HUES48 (cell line): ENCODE measurements at regions not wholly inside any gene's neighbourhood (a gene's known extent, or its start where the extent isn't known, plus 50 kb on each side); places are given as distances from the start of the nearest gene placed in this dataset.
"Not testable (repeated sequence)": the region's sequence is repeated elsewhere in the genome, so short reads cannot be mapped to it uniquely, and the experiment has no call there.

Experiments used
- H3K27ac ChIP-seq: one replicate; pipeline ENCODE4 v1.7.0; 2013; ENCODE audit warnings: low read depth, low read length, inconsistent platforms
- H3K27me3 ChIP-seq: 2 replicates; pipeline ENCODE4 v1.6.1; 2013; ENCODE audit warnings: mild to moderate bottlenecking, low read length; ENCODE audit not compliant: control insufficient read depth, insufficient read depth
- H3K36me3 ChIP-seq: 2 replicates; pipeline ENCODE4 v1.6.1; 2013; ENCODE audit warnings: low read length; ENCODE audit not compliant: control insufficient read depth, insufficient read depth
- H3K4me1 ChIP-seq: 2 replicates; pipeline ENCODE4 v1.6.1; 2013; ENCODE audit warnings: mild to moderate bottlenecking, low read length; ENCODE audit not compliant: control insufficient read depth, insufficient read depth
- H3K4me3 ChIP-seq: 2 replicates; pipeline ENCODE4 v1.5.1; 2013; ENCODE audit warnings: mild to moderate bottlenecking, low read depth, low read length
- H3K9ac ChIP-seq: 2 replicates; pipeline ENCODE4 v1.6.1; 2013; ENCODE audit warnings: mild to moderate bottlenecking, low read depth, low read length, moderate library complexity
- H3K9me3 ChIP-seq: 2 replicates; pipeline ENCODE4 v1.6.1; 2013; ENCODE audit warnings: low read length; ENCODE audit not compliant: control insufficient read depth, insufficient read depth

DNA sequence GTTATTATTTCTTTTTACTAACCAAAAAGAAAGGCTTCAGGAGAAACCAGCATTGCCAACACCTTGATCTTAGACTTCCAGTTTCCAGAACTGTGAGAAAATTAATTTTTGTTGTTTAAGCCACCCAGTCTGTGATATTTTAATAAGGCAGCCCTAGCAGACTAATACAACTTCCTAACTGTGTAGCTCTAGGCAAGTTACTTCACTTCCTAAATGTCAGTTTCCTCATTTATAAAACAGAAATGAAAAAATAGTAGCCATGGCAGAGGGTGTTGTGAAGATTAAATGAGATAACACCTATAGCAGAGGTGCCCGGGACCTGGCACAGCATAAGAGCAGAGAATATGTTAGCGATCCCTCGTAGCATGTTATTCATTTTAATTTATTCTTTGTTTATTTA is 66.6 kb upstream of the HAND1 start:
- Histone ChIP-seq H3K27ac (no peak overlapping the region), H3K4me1 (peaks cover 6% of the 10 kb centered on the region; the same call in 1 of the 2 replicates), H3K36me3 (no peaks in the 10 kb centered on the region), H3K9me3 (no peaks in the 10 kb centered on the region), H3K9ac (no peak overlapping the region), H3K4me3 (no peak overlapping the region), H3K27me3 (peaks cover 13% of the 10 kb centered on the region)

GRCh38 chr5:154543380-154543779 is 65.4 kb upstream of the HAND1 start:
- no peak overlapping the region for H3K9ac ChIP-seq
- peaks cover 13% of the 10 kb centered on the region for H3K27me3 ChIP-seq
- H3K27ac ChIP-seq = no peak overlapping the region
- no peaks in the 10 kb centered on the region for H3K9me3 ChIP-seq
- no peak overlapping the region for H3K4me3 ChIP-seq
- no peaks in the 10 kb centered on the region for H3K36me3 ChIP-seq
- H3K4me1 ChIP-seq = peaks cover 6% of the 10 kb centered on the region; the same call in 1 of the 2 replicates

- peaks cover 6% of the 10 kb centered on the region; the same call in 1 of the 2 replicates for H3K4me1 ChIP-seq
- H3K9ac ChIP-seq = no peak overlapping the region
- H3K36me3 ChIP-seq = no peaks in the 10 kb centered on the region
- no peak overlapping the region for H3K4me3 ChIP-seq
- H3K9me3 ChIP-seq = no peaks in the 10 kb centered on the region
- H3K27ac ChIP-seq = no peak overlapping the region
- peaks cover 13% of the 10 kb centered on the region for H3K27me3 ChIP-seq
Observed at GRCh38 chr5:154542581-154542980, 64.6 kb upstream of the HAND1 start.

GRCh38 chr5:154542000-154542399 is 64.0 kb upstream of the HAND1 start:
- Histone ChIP-seq H3K27me3 (peaks cover 13% of the 10 kb centered on the region), H3K27ac (no peak overlapping the region), H3K4me1 (peaks cover 6% of the 10 kb centered on the region; the same call in 1 of the 2 replicates), H3K9me3 (no peaks in the 10 kb centered on the region), H3K9ac (no peak overlapping the region), H3K36me3 (no peaks in the 10 kb centered on the region), H3K4me3 (no peak overlapping the region)

DNA sequence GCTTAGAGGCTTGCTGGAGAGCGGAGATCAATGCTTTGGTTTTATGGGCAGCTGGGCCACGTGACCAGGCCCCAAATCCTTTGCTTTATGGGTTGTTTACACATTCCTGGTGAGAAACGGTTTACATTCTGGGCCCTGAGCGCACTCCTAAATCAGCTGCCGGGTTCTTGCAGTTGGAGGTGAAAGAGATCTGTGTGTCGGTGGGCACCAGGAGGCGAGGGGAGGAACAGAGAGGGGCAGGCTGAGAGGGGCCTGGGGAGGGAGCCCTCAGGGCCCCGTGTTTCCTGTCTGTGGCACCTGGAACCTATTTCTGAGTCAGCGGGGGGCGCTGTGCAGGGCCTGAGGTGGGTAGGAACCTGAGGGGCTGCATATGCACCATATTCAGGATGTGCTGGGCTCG is 63.5 kb upstream of the HAND1 start:
- no peaks in the 10 kb centered on the region for H3K36me3 ChIP-seq
- H3K9ac ChIP-seq = no peak overlapping the region
- peaks cover 6% of the 10 kb centered on the region; the same call in 1 of the 2 replicates for H3K4me1 ChIP-seq
- no peaks in the 10 kb centered on the region for H3K9me3 ChIP-seq
- H3K27me3 ChIP-seq = peaks cover 13% of the 10 kb centered on the region
- H3K4me3 ChIP-seq = no peak overlapping the region
- no peak overlapping the region for H3K27ac ChIP-seq

- Histone ChIP-seq H3K4me3 (no peak overlapping the region), H3K36me3 (no peaks in the 10 kb centered on the region), H3K27me3 (peaks cover 13% of the 10 kb centered on the region), H3K27ac (no peak overlapping the region), H3K4me1 (peaks cover 6% of the 10 kb centered on the region; the same call in 1 of the 2 replicates), H3K9me3 (no peaks in the 10 kb centered on the region), H3K9ac (no peak overlapping the region)
Observed at GRCh38 chr5:154540600-154540999, 62.6 kb upstream of the HAND1 start.

GRCh38 chr5:154538492-154538891 is 60.5 kb upstream of the HAND1 start:
- Histone ChIP-seq H3K4me1 (peaks cover 6% of the 10 kb centered on the region; the same call in 1 of the 2 replicates), H3K27ac (no peak overlapping the region), H3K4me3 (no peak overlapping the region), H3K27me3 (peaks cover 13% of the 10 kb centered on the region), H3K9me3 (no peaks in the 10 kb centered on the region), H3K36me3 (no peaks in the 10 kb centered on the region), H3K9ac (no peak overlapping the region)

DNA sequence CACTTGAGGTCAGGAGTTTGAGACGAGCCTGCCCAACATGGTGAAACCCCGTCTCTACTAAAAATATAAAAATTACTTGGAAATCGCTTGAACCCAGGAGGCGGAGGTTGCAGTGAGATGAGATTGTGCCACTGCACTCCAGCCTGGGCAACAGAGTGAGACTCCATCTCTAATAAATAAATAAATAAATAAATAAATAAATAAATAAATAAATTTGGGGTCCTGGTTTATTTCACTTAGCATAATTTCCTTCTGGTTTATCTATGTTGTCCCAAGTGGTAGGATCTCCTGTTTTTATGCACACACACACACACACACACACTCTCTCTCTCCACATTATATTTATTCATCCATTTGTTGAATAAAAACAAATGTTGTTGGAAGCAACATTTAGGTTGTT is 58.4 kb upstream of the HAND1 start:
- not testable (repeated sequence) for H3K4me3 ChIP-seq, H3K27me3 ChIP-seq, H3K36me3 ChIP-seq, H3K9me3 ChIP-seq, H3K27ac ChIP-seq, H3K9ac ChIP-seq, H3K4me1 ChIP-seq

DNA sequence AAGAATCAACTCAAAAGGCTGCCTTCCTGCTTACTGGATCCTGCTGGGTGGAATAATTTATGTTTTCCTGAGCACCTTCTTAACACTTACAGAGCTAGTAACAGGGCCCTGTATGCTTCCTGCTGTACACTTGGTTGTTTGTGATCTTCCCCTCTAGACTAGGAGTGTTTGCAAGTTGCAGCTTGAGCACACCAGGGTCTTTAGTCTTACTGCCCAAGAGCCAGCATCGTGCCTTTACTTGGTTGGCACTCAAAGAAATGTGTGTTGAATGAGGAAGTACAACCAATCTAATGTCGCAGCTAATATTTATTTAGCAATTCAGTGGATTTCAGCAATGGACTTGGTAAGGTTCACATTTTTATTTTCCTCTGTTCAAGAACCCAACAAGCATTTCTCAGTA is 57.5 kb upstream of the HAND1 start:
- Histone ChIP-seq H3K27me3 (no peaks in the 10 kb centered on the region), H3K4me3 (no peak overlapping the region), H3K27ac (no peak overlapping the region), H3K9me3 (no peaks in the 10 kb centered on the region), H3K9ac (no peak overlapping the region), H3K4me1 (no peaks in the 10 kb centered on the region), H3K36me3 (no peaks in the 10 kb centered on the region)

DNA sequence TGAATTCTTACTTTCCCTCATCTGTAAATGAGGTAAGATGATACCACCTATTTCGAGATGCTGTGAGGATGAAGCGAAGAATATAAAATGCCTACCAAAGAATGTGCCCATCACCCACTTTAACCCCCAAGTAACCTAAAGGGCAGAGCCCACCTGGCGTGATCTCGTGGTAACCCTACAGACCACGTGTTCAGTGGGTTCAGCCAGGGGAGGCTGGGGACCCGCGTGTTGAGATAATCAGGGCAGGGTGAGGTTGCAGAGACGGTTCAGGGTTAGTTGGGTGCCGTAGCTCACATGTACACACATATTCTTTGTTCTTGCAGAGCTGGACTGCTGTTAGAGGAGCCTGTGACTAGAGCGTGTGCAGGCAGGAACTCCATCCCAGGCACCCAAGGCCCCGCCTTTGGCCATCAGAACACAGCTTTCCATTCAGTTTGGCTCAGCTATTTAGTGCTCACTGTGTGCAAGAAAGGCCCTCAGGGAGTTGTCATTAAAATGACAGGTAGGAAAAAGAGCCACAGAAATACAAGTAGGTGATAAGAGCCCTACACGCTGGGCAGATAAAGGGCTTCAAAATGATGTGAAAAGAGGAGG is 56.5 kb upstream of the HAND1 start:
- Histone ChIP-seq H3K4me3 (no peak overlapping the region), H3K9ac (no peak overlapping the region), H3K36me3 (no peaks in the 10 kb centered on the region), H3K27ac (no peak overlapping the region), H3K9me3 (no peaks in the 10 kb centered on the region), H3K4me1 (no peaks in the 10 kb centered on the region), H3K27me3 (no peaks in the 10 kb centered on the region)

GRCh38 chr5:154529282-154529681 is 51.3 kb upstream of the HAND1 start:
- Histone ChIP-seq H3K27me3 (no peaks in the 10 kb centered on the region; the same call in 1 of the 2 replicates), H3K36me3 (no peaks in the 10 kb centered on the region), H3K9me3 (no peaks in the 10 kb centered on the region), H3K9ac (no peak overlapping the region), H3K4me1 (no peaks in the 10 kb centered on the region), H3K4me3 (no peak overlapping the region), H3K27ac (no peak overlapping the region)
